IPS-NIHi7 (cell line): ENCODE measurements at regions not wholly inside any gene's neighbourhood (a gene's known extent, or its start where the extent isn't known, plus 50 kb on each side); places are given as distances from the start of the nearest gene placed in this dataset.

Source experiments
- DNase-seq: peaks from one replicate; pipeline ENCODE4 v3.0.0; 2012; ENCODE audit warnings: mixed read lengths; ENCODE audit errors: extremely low spot score

- no peak for DNase-seq
Observed at GRCh38 chr3:7793786-7794185, 707.8 kb upstream of the LMCD1 start.

- no peak for DNase-seq
Observed at GRCh38 chr3:7798276-7798675, 703.3 kb upstream of the LMCD1 start.

GRCh38 chr3:7800006-7800780 is 701.4 kb upstream of the LMCD1 start:
- DNase-seq: no peak

- DNase-seq: no peak
Observed at GRCh38 chr3:7812490-7812889, 689.1 kb upstream of the LMCD1 start.

- DNase-seq: peak; percentile 22
Observed at GRCh38 chr3:7813365-7813764, 688.3 kb upstream of the LMCD1 start.

GRCh38 chr3:7817239-7817638 is 684.4 kb upstream of the LMCD1 start:
- no peak for DNase-seq

- DNase-seq: no peak
Observed at GRCh38 chr3:7820969-7821368, 680.7 kb upstream of the LMCD1 start.

GRCh38 chr3:7821858-7822257 is 679.8 kb upstream of the LMCD1 start:
- DNase-seq: no peak

GRCh38 chr3:7841451-7841850 is 660.2 kb upstream of the LMCD1 start:
- no peak for DNase-seq

- DNase-seq: no peak
Observed at GRCh38 chr3:7843441-7843840, 658.2 kb upstream of the LMCD1 start.

- no peak for DNase-seq
Observed at GRCh38 chr3:7847021-7847420, 654.6 kb upstream of the LMCD1 start.

- DNase-seq: no peak
Observed at GRCh38 chr3:7847521-7847920, 654.1 kb upstream of the LMCD1 start.

- no peak for DNase-seq
Observed at GRCh38 chr3:7854266-7854665, 647.4 kb upstream of the LMCD1 start.

GRCh38 chr3:7854721-7855120 is 646.9 kb upstream of the LMCD1 start:
- DNase-seq: no peak

GRCh38 chr3:7865611-7866010 is 636.0 kb upstream of the LMCD1 start:
- no peak for DNase-seq

- DNase-seq: no peak
Observed at GRCh38 chr3:7867587-7867986, 634.0 kb upstream of the LMCD1 start.

- no peak for DNase-seq
Observed at GRCh38 chr3:7871003-7871560, 630.5 kb upstream of the LMCD1 start.

GRCh38 chr3:7874116-7874515 is 627.5 kb upstream of the LMCD1 start:
- DNase-seq: no peak

- DNase-seq: no peak
Observed at GRCh38 chr3:7875925-7876324, 625.7 kb upstream of the LMCD1 start.

GRCh38 chr3:7876741-7877297 is 624.8 kb upstream of the LMCD1 start:
- DNase-seq: no peak

- no peak for DNase-seq
Observed at GRCh38 chr3:7877312-7877711, 624.3 kb upstream of the LMCD1 start.

GRCh38 chr3:7879572-7879971 is 622.1 kb upstream of the LMCD1 start:
- DNase-seq: no peak

GRCh38 chr3:7881946-7882345 is 619.7 kb upstream of the LMCD1 start:
- no peak for DNase-seq
